HG03097 (cell line): ENCODE measurements at regions not wholly inside any gene's neighbourhood (a gene's known extent, or its start where the extent isn't known, plus 50 kb on each side); places are given as distances from the start of the nearest gene placed in this dataset.

Experiments
- ATAC-seq: cut with Tn5 transposase; IDR thresholded peaks from one replicate; pipeline ENCODE4 v1.9.1; 2021; ENCODE audit not compliant: unreplicated experiment, low FRiP score

DNA sequence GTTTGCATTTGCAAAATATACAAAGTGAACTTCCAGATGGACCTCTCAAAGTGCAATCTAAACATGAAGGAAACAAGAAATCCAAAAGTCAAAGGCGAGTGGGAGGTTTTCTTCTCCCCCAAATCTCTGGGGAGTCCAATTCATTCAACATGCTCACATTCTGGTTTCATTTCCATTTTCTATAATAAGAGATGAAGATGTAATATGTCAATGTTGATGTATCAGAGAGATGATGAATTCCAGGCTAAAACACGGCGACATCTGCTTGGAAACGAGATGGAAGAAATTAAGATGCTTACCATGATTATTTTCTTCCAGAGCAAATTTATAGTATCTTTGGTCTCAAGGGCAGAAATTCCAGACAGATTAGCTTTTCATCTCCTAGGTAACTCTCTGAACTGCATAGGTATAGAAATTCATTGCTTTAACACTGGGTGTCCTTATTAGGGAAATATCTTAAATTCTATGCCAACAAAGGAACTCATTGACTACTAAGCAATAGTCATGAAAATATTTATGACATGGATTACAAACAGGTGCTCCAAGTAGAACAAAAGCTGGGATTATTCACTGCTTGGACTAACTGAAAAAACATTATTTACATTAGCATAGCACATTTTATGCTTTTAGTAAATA is 287.9 kb downstream of the SEC61B start:
- no peak for ATAC-seq

DNA sequence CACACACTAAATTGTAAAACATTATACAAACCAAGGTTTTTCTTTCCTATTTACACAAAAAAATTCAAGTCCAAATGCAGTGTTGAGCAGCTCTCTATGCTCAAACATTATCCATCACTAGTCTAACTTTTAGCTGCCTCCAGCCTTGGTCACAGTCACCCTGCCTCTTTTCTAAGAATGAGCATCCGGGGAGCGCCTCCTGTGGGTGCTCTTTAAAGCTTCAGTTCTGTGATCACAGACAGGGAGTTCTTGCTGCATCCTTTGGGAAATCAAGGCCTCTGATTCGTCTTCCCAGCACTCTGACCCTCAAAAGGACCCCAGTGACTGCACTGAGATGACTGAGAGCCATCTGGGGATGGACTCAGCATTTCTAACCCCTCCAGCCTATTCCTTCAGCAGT is 289.6 kb downstream of the SEC61B start:
- no peak for ATAC-seq

DNA sequence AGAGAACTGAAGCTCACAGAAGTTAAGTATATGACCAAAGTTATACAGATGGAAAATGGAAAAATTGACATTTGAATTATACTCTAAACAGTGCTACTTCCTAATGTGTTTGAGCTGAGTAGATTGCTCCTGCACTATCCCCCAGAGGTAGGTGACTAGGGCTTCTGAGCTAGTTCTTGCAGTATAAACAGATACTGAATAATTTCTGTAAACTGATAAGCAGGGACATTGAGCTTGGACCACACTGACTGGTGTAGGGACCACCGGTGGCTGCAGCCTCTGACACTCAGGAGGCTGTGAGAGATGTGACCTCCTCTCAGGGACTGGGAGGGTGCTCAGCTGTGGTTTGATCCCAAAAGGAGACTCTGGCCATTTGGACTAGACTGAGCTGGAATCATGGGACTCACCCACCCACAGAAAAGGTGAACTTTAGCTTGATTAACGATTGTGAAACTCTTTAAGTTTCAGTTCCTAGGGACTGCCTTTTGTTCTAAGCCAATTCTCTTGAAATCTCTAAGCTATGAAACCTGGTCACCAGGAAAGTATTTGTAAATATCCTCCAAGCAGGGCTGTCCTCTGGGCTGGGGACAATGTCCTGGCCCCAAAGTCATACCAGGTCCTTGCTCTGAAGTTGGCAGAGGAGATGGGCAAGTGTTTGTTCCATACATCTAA is 291.5 kb downstream of the SEC61B start:
- peak; percentile 38 for ATAC-seq

DNA sequence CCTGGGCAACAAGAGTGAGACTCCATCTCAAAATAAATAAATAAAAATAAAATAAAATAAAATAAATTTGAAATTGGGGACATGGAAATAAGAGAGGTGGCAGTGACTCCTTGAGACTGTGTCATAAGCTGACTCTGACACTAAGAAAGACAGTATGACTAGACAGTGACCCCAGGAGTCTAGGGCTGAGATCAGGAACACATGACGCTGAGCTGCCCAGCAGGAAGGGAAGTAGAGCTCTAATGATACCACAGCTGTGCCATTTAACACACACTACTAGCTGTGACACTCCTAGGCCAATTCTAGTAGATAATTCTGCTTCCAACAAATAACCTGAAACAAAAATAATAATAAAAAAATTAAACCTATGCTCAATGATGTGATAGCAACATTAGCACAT is 293.0 kb downstream of the SEC61B start:
- ATAC-seq: no peak

DNA sequence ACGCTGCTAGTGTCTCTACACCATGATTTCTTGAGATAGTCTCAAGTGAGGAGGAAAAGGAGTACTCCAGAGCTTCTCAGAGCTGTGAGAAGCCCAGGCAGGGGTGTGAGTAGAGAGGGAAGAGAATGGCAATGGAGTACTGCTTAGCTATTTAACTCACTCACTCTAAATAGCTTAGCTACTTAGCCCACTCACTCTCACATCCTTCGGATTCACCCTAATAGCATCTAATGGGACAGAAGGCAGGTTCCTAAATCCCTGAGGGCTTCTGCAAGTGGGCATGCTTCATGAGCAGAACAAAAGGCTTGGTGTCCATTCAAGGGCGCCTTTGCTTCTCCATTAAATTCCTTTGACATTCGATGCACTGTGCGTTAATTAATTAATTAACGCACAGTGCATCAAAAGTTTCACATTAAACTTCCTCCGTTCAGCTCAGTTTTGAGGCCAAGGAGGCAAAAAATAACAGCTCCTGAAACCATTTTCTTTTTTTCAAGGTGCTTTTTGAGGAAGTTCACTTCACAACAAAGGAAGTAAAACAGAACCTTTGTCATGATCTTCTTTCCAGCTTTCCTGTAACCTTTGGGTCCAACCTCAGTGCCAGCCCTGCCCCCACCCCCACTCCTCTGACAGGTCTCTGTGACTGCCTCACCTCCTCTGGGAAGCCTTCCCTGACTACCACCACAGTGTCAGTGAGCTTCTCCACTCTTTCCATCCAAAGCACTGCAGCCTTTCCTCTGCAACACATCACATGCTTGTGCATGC is 294.0 kb downstream of the SEC61B start:
- ATAC-seq: no peak

DNA sequence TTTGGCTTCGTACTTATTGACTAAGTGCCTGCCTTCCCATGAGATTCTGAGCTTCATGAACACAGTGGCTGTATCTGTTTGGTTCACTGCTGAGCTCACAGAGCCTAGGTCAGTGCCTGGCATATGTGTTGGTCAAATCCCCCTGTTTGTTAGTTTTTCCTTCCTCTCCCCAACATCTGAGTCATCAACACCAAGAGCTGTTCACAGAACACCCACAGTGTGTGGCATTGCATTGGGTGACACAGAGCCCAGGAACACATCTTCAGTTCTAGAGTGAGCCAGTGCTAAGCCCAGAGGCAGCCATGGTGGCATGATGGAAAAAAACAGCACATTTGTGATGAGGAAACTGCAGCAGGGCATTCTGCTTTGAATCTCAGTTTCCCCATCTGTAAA is 294.6 kb downstream of the SEC61B start:
- ATAC-seq: no peak

DNA sequence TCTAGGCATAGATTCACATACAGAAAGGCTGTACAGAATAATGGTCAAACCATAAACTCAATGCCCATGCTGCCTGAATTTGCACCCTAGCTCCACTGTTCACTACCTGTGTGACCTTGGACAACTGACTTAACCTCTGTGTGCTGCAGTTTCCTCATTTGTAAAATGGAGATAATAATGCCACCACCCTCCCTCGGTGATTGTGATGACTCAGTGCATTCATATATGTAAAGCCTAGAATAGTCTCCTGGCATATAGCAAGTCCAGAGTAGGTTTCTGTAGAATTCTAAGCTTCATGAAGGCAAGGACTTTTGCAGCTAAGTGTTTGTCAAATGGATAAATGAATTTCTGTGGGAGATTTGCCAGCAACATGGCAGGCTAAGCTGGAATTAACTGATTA is 297.8 kb upstream of the NR4A3 start:
- ATAC-seq: no peak

DNA sequence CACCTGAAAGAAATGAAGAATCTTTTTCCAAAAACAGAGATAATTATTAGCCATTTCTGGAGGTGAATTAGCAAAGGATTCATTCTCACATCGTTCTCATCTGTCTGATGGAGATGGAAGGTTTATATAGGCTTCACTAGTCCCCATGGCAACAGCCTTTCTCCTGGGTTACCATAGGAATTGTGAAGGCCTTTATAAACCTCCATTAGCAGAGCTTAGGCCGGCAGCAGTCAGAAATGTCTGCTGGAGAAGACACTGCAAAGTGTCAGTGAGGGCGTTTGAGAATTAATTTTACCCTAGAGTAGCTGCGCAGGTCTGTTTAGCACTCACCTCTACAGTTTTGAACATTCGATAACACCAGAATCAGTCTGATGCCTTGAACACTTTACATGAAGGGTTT is 290.4 kb upstream of the NR4A3 start:
- no peak for ATAC-seq

DNA sequence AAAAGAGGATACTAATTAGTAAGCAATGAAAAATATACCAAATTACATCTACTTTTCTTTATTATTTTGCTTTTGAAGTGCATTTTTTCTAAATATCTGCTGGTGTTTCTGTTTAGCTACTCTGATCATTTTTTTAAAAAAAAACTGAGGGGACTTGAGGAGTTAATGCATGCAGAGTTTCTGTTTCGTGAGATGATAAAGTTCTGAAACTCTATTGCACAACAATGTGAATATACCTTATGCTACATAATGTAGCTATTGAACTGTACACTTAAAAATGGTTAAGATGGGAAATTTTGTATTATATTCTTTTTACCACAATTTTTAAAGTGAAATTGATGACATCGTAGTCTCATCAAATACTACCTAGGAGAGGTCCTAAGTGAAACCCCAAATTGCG is 288.3 kb upstream of the NR4A3 start:
- no peak for ATAC-seq

DNA sequence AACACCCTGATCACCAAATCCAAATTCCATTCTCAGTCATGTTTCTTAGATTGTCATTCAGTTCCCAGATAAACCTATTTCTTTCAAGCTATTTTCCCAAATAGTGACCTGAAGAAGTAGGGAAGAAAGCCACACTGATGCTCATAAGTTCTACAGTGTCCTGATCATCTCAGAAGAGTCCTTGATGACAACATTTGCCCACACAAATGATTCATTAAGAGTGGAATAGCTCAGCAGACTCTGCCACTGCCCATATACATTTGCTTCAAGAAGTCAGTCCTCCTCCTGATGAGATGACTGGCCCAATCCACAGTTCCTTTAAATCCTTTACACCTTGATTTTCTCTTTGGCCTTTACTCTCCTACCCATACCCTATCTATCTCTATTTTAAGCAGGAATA is 283.7 kb upstream of the NR4A3 start:
- no peak for ATAC-seq

DNA sequence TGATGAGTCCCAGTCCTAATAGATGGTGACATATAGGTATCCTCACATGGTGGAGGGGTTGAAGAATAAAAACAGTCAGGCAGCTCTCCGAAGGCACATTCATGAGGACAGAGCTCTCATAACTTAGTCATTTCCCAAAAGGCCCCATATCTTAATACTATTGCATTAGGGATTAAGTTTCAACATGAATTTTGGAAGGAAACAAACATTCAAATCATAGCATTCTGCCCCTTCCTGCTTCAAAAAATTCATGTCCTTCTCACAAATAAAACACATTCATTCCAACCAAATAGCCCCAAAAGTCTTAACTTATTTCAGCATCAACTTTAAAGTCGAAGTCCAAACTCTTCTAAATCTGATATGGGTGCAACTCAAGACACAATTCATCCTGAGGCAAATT is 277.2 kb upstream of the NR4A3 start:
- ATAC-seq: no peak

DNA sequence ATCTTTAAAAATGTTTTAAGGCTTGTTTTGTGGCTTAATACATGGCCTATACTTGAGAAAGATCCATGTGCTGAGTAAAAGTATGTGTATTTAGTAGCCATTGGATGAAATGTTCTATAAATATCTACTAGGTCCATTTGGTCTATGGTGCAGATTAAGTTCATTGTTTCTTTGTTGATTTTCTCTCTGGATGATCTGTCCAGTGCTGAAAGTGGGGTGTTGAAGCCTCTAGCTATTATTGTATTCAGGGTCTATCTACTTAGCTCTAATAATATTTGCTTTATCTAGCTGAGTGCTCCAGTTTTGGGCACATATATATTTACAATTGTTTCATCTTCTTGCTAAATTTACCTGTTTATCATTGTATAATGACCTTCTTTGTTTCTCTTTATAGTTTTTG is 272.2 kb upstream of the NR4A3 start:
- no peak for ATAC-seq

DNA sequence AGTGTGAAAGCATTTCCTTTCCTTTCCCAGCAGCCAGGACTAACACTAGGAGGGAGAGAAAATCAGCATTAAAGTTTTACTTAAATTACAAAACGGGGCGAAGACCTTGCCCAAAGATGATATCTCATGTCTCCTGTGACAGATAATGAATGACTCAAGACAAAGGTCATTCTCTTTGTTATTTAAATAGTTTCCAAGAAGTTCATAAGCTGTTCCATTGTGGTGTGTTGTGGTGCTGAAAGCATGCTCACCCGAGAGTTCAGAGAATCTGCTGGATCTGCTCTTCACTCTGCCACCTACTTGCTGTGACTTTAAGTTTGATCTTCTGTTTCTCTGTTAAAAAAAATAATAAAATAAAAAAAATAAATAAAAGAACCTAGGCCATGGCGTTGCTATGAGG is 265.9 kb upstream of the NR4A3 start:
- ATAC-seq: no peak

DNA sequence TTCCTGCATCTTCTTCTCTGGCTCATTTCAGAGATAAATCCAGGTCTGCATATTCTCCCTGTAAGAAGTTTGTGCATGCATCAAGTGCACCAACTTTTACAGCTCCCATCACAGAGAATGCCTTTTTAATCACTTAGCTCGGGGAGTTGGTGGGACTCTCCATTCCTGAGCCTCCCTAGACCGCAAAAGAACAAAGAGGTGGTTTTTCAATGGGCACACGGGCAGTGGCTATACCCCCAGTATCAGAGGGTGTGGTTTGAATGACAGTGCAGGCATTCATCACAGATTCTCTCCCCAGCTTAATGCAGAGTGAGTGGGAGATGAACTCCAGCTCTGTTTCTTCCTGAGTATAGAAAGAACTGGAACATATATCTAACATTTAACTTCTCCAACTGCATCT is 264.7 kb upstream of the NR4A3 start:
- no peak for ATAC-seq

DNA sequence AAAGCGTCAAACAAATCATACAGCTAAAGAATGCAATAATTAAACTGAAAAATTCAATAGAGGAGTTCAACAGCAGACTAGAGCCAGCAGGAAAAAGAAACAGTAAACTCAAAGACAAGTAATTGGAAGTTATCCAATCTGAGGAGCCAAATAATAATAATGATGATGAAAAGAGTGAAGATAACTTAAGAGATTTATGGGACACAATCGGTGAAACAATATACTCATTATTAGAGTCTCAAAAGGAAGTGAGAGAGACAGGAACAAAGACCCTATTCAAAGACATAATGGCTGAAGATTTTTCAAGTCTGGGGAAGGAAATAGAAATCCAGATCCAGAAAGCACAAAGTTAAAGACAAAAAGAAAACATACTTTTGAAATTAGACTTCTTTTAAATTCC is 263.9 kb upstream of the NR4A3 start:
- ATAC-seq: no peak

DNA sequence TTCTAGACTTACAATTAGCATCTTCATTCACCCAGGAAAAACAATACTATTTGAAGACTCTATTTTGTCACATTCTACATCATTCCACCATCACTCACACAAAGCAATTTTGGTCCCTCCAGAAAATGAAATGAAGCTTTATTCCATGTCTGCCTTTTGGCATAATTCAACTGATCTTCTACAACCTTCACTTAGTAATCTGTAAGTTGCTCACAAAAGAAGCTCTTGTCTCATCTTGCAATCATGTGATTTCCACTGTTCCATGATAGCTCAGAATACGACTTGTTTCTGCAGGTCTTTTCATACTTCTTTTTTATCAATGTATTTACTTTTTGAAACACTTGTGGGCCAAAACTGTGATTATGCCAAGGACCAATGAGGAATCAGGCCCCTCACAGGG is 261.9 kb upstream of the NR4A3 start:
- no peak for ATAC-seq

DNA sequence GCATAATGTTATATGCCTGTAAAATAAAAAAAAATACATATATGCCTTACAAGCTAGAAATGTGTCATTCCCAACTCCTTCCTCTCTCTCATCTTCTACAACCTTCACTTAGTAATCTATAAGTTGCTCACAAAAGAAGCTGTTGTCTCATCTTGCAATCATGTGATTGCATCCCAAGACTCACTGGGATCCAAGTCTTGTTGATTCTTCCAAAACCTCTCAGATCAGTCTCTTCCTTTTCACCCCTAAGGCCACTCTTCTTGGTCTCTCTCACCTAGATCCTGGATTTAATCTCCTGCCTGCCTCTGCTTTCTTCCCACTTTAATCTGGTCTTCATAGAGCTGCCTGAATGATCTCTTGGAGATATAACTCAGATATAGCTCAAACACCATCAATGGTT is 261.1 kb upstream of the NR4A3 start:
- no peak for ATAC-seq

DNA sequence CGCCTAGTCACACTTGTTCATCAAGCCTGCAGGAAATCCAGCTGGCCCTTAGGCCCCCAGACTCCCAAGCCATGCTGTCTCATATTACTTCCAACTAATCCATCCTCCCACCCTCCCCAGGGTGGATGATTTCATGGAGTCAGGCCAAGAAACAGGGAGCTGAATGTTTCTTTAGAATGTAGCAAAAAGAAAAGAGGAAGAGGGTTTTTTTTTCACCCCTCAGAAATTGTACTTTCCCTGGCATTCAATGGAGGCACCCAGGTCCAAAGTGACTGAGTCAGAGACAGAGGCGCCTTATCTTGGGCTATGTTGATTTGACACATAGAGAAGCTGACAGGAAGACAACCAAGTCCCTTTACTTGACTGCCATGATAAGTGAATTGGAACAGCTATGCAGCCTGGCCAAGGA is 260.2 kb upstream of the NR4A3 start:
- no peak for ATAC-seq

DNA sequence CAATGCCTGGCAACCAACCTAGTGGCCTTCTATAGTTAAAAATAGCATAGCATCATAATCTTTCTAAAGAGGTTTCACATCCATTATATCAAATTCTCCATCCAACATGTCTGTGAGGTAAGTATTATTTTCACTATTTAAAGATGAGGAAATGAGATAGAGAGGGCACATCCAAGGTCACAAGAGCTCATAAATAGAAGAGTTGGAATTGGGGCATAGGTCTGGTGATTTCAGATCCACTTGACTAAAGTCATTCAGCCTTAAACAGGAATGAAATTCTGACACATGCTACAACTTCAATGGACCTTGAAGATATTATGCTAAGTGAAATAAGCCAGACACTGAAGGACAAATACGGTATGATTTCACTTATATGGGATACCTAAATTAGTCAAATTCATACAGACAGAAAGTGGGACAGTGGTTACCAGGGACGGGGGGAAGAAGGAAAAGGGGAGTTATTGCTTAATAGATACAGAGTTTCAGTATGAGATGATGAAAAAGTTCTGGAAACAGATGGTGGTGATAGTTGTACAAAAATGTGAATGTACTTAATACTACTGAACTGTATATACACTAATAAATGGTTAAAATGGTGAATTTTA is 259.6 kb upstream of the NR4A3 start:
- no peak for ATAC-seq

DNA sequence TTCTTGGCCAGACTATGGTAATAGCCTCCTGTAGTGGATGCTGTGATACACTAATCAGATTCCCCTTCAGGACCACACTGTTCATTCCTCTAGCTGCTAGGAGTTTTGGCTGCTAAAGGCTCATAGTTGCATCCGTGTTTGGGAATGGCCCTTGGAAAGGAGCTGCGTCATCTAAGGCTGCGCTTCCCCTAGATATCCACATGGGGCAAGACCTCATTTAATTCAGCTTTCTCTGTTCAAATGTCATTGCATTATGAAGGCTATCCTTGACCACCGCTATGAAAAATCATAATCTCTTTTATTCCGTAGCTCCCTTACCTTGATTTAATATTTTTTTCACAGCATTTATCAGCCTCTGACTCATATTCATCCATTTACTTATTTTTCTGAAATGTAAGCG is 258.3 kb upstream of the NR4A3 start:
- no peak for ATAC-seq

DNA sequence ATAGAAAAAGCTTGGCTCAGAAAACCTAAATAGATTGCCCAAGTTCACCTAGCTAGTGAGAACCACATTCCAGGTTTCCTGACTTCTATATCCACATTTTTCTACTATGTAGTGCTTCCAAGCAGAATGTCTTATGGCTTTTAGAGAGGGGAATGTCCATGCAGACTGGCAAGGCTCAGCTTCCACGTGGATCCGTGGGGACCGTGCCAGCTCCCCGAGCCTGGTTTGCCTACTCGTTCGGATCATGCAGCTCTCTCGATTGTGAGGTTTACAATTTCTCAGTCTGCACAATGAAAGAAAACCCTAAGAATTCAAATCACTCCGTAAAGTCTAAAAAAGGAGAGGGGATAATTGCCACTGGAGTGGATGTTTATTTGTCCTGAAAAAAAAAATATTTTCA is 256.5 kb upstream of the NR4A3 start:
- no peak for ATAC-seq

DNA sequence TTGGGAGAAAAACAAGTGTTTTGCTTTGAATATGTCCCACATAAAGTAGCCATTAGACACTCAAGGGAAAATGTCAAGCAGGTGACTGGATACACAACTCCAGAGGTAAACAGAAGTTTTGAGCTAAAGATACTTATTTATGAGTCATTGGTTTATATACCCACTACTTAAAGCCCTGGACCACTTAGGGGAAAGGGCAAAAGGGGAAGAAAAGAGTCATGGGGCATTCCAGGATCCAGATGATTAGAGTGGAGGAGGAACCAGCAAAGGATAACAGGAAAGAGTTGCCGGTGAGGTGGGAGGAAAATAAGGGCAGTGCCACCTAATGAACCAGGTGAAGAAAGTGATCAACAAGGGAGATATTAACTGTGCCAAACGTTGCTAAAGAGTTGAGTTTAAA is 254.2 kb upstream of the NR4A3 start:
- no peak for ATAC-seq
